K562 (cell line): ENCODE measurements at regions not wholly inside any gene's neighbourhood (a gene's known extent, or its start where the extent isn't known, plus 50 kb on each side); places are given as distances from the start of the nearest gene placed in this dataset.

Source experiments
- ATAC-seq: fragments of 200-7000 bp; cut with Tn5 transposase; 3 replicates; pipeline ENCODE4 v1.9.1; 2020; ENCODE audit warnings: moderate library complexity
- BruUV-seq: library from RNA; stranded (reverse); fragments of 400-500 nt; replicated peaks from 2 replicates; lab custom pipeline; 2021; lab: Mats Ljungman, UMichigan
- CTCF ChIA-PET: fragments of 300-600 bp; formaldehyde crosslinking; extraction: SDS; loops from one replicate; lab custom pipeline; 2021; ENCODE audit warnings: low intra/inter-chr PET ratio; lab: Yijun Ruan, JAX
- POLR2A ChIA-PET: fragments of 300-600, 350-650 bp; sonication (Branson Sonifier 250); formaldehyde crosslinking; extraction: SDS; loops from one replicate; lab custom pipeline; 2021; ENCODE audit warnings: antibody characterized with exemption, inconsistent platforms; lab: Yijun Ruan, JAX
- DNase-seq, 4 experiments: peaks; one replicate each; pipeline versions ENCODE4 v3.0.0 to v3.0.0-alpha.2; 2011 to 2018; ENCODE audit warnings: low spot score in 3 of 4, mixed read lengths in 3 of 4; ENCODE audit errors: extremely low read depth in 1 of 4
- FAIRE-seq: peaks from 2 replicates; lab custom pipeline; 2011; peaks lifted over from hg19 to GRCh38; lab: Jason Lieb, UNC
- H2AFZ ChIP-seq: 2 replicates; pipeline ENCODE4 v1.6.0; 2011; ENCODE audit warnings: low read depth, low read length, control low read depth, inconsistent platforms
- H3K27ac ChIP-seq: fragments of 200-600 bp; 3 replicates; pipeline ENCODE4 v1.8.0; 2011; ENCODE audit warnings: low read depth, mild to moderate bottlenecking, control low read depth, inconsistent platforms, low read length, moderate library complexity, mixed read lengths; ENCODE audit errors: extremely low read depth
- H3K27me3 ChIP-seq, 2 experiments: fragments of 300-600 bp in 1 of 2; 2 replicates in 1 of 2; 3 replicates in 1 of 2; pipeline versions ENCODE4 v1.6.0 to v1.8.0; 2011; ENCODE audit warnings: inconsistent platforms in 2 of 2, low read length in 2 of 2, mild to moderate bottlenecking in 1 of 2, mixed read lengths in 1 of 2, moderate library complexity in 1 of 2; ENCODE audit not compliant: control insufficient read depth in 2 of 2, insufficient read depth in 2 of 2
- H3K36me3 ChIP-seq: fragments of 300-600 bp; 3 replicates; pipeline ENCODE4 v1.8.0; 2011; ENCODE audit warnings: mild to moderate bottlenecking, low read length, inconsistent platforms; ENCODE audit not compliant: control insufficient read depth, insufficient read depth
- H3K4me1 ChIP-seq, 2 experiments: fragments of 200-600 bp in 1 of 2; replicated peaks in 1 of 2; 2 replicates in 1 of 2; 3 replicates in 1 of 2; pipeline versions ENCODE4 v1.5.1 to v1.8.0; 2011; ENCODE audit warnings: inconsistent platforms in 2 of 2, low read length in 2 of 2, mild to moderate bottlenecking in 1 of 2, mixed read lengths in 1 of 2, moderate library complexity in 1 of 2; ENCODE audit not compliant: control insufficient read depth in 2 of 2, insufficient read depth in 2 of 2
- H3K4me2 ChIP-seq: 2 replicates; pipeline ENCODE4 v1.6.1; 2011; ENCODE audit warnings: low read length, control low read depth, inconsistent platforms, mixed read lengths; ENCODE audit not compliant: insufficient read depth
- H3K4me3 ChIP-seq: fragments of 200-600 bp; sonication (generic), shearing (Covaris generic); 2 replicates; pipeline ENCODE4 v1.5.1; 2016; ENCODE audit warnings: control low read depth, inconsistent platforms
- H3K79me2 ChIP-seq: fragments of 200-600 bp; 3 replicates; pipeline ENCODE4 v1.8.0; 2011; ENCODE audit warnings: low read length, inconsistent platforms; ENCODE audit not compliant: control insufficient read depth, insufficient read depth
- H3K9ac ChIP-seq, 2 experiments: 2 replicates each; pipeline versions ENCODE4 v1.6.0 to v1.6.1; 2011; ENCODE audit warnings: low read depth in 2 of 2, low read length in 2 of 2, control low read depth in 1 of 2, inconsistent platforms in 1 of 2, mild to moderate bottlenecking in 1 of 2, mixed read lengths in 1 of 2; ENCODE audit not compliant: insufficient read depth in 1 of 2
- H3K9me1 ChIP-seq: one replicate; pipeline ENCODE4 v1.6.0; 2011; ENCODE audit warnings: inconsistent platforms, mild to moderate bottlenecking, low read length, moderate library complexity; ENCODE audit not compliant: control insufficient read depth, insufficient read depth
- H3K9me3 ChIP-seq: replicated peaks from 2 replicates; pipeline ENCODE4 v1.5.1; 2011; ENCODE audit warnings: low read depth, low read length, inconsistent platforms; ENCODE audit not compliant: control insufficient read depth, insufficient read depth
- H4K20me1 ChIP-seq: replicated peaks from 2 replicates; pipeline ENCODE4 v1.6.1; 2011; ENCODE audit warnings: low read length, inconsistent platforms, mixed read lengths; ENCODE audit not compliant: control insufficient read depth, insufficient read depth
- CAMTA2 ChIP-seq: fragments of 250-450 bp; sonication (Bioruptor Pico); conservative IDR thresholded peaks from 2 replicates; pipeline ENCODE4 v1.5.1; 2022
- CBX3 ChIP-seq, 2 experiments: IDR thresholded peaks; 1 replicate in 1 of 2; 2 replicates in 1 of 2; pipeline ENCODE4 v1.6.1; 2012; ENCODE audit warnings: inconsistent platforms in 2 of 2, low read length in 2 of 2, borderline replicate concordance in 1 of 2, control low read depth in 1 of 2
- CBX5 ChIP-seq: IDR thresholded peaks from 2 replicates; pipeline ENCODE4 v1.6.1; 2014; ENCODE audit warnings: low read depth, borderline replicate concordance
- ETS2 ChIP-seq: IDR thresholded peaks from 2 replicates; pipeline ENCODE4 v1.6.1; 2016; ENCODE audit warnings: borderline replicate concordance, missing genetic modification characterization, mild to moderate bottlenecking, moderate library complexity, missing compliant biosample characterization; ENCODE audit not compliant: poor library complexity, severe bottlenecking
- IFI16 ChIP-seq: fragments of 250-450 bp; sonication (Bioruptor Pico); IDR thresholded peaks from 2 replicates; pipeline ENCODE4 v2.1.2; 2022; ENCODE audit warnings: mild to moderate bottlenecking, inconsistent platforms
- RBM15 ChIP-seq: fragments of 200-400 bp; formaldehyde crosslinking; IDR thresholded peaks from 2 replicates; pipeline ENCODE4 v1.6.1; 2018; ENCODE audit warnings: mild to moderate bottlenecking, low read length, moderate library complexity; ENCODE audit not compliant: insufficient read depth
- SMAD3 ChIP-seq: fragments of 450-650 bp; formaldehyde crosslinking; conservative IDR thresholded peaks from 2 replicates; pipeline ENCODE4 v1.4.0; 2020; ENCODE audit warnings: mild to moderate bottlenecking
- TBL1XR1 ChIP-seq, 2 experiments: IDR thresholded peaks; 2 replicates each; pipeline ENCODE4 v1.6.1; 2012; ENCODE audit warnings: improper control_type of control experiment in 2 of 2, low read length in 2 of 2, mild to moderate bottlenecking in 1 of 2
- THRAP3 ChIP-seq: fragments of 450-650 bp; IDR thresholded peaks from 2 replicates; pipeline ENCODE4 v1.6.1; 2016; ENCODE audit warnings: mild to moderate bottlenecking, inconsistent platforms, borderline replicate concordance
- WGBS: fragments of 100-300 bp; shearing (Covaris generic); methylation state at CpG from one replicate; pipeline ENCODE4 v1.1.6; 2016; ENCODE audit warnings: low coverage, mixed read lengths; ENCODE audit not compliant: insufficient coverage; ENCODE audit errors: missing lambda C conversion rate; 5-methylcytosine and 5-hydroxymethylcytosine counted together
- in situ Hi-C: fragments of 300-500 bp; cut with MboI; formaldehyde crosslinking; loops from 4 replicates; pipeline ENCODE4 v1.15.0; 2018; ENCODE audit warnings: inconsistent platforms, mixed read lengths
- intact Hi-C: fragments of 100-400 bp; cut with micrococcal nuclease; formaldehyde crosslinking; loops from 2 replicates; pipeline ENCODE4 v1.14.2; 2022

DNA sequence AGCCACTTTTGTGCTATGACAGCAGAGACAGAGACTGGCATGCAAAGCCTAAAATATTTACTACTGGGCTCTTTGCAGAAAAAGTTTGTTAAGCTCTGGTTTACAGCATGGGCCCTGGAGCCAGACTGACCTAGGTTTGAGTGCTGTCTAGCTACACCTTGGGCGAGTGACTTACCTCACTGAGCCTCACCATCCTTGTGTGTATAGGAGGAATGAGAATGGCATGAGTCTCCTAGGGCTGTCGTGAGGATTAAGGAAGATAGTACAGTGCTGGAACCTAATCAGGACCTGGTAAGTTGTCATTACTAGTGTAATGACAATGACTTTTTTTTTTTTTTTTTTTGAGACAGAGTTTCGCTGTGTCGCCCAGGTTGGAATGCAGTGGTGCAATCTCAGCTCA, 65.2 kb downstream of the MSX2 start:
- H3K9me1 ChIP-seq = no peaks in the 10 kb centered on the region
- TF ChIP-seq IFI16 (no peak), THRAP3 (no peak), TBL1XR1 (IDR thresholded peaks at IDR 0.05; ENCODE audit: low read length in 2 of 2) (no peak), ETS2 (tag) (no peak), CAMTA2 (CRISPR knock-in tag) (no peak), CBX3 (IDR thresholded peaks at IDR 0.05; ENCODE audit: borderline replicate concordance in 1 of 2, low read length in 2 of 2) (no peak), SMAD3 (CRISPR knock-in tag) (no peak), RBM15 (no peak), CBX5 (no peak)
- TF ChIP-seq, all 486 proteins: peak for 0
- H3K9me3 ChIP-seq = no peaks in the 10 kb centered on the region
- POLR2A ChIA-PET = interaction anchor here (0.6 kb wide), 2 partner anchors 127 to 289 kb away, joined by 3 read pairs; no protein-coding TSS in a partner anchor
- no TSS peak for BruUV-seq
- no peak overlapping the region for H3K27ac ChIP-seq
- ATAC-seq (no peak), FAIRE-seq (no peak), DNase-seq (no peak)
- no peak overlapping the region for H3K4me2 ChIP-seq
- no peaks in the 10 kb centered on the region for H3K79me2 ChIP-seq
- H2AFZ ChIP-seq = no peak overlapping the region
- H3K36me3 ChIP-seq = no peaks in the 10 kb centered on the region
- peaks cover 0 to 4% of the 10 kb centered on the region in 2 experiments; a peak in 1 of 5 replicates for H3K4me1 ChIP-seq
- WGBS = 0% methylated on average over 4 of the region's 4 CpGs
- no peak overlapping the region for H3K9ac ChIP-seq
- peaks cover 4% of the 10 kb centered on the region; the same call in 1 of the 2 replicates for H4K20me1 ChIP-seq
- H3K4me3 ChIP-seq = no peak overlapping the region
- CTCF ChIA-PET = interaction anchor here (0.7 kb wide), 1 partner anchor 368 kb away, joined by 4 read pairs; no protein-coding TSS in a partner anchor
- in situ Hi-C loops = no loop called here
- no peaks in the 10 kb centered on the region for H3K27me3 ChIP-seq
- intact Hi-C loops = no loop called here
